C4-2B (cell line): ENCODE measurements at regions not wholly inside any gene's neighbourhood (a gene's known extent, or its start where the extent isn't known, plus 50 kb on each side); places are given as distances from the start of the nearest gene placed in this dataset.
"Not testable (repeated sequence)": the region's sequence is repeated elsewhere in the genome, so short reads cannot be mapped to it uniquely, and the experiment has no call there.

Experiments used
- H3K27ac ChIP-seq: fragments of 450-650 bp; 2 replicates; pipeline ENCODE4 v1.5.1; 2017
- ZFX ChIP-seq: fragments of 450-650 bp; IDR thresholded peaks from 2 replicates; pipeline ENCODE4 v1.6.1; 2017
- TF ChIP-seq, protein P1 (sequence below): fragments of 450-650 bp; conservative IDR thresholded peaks from 2 replicates; pipeline ENCODE4 v1.5.1; 2017; ENCODE audit warnings: mild to moderate bottlenecking

DNA sequence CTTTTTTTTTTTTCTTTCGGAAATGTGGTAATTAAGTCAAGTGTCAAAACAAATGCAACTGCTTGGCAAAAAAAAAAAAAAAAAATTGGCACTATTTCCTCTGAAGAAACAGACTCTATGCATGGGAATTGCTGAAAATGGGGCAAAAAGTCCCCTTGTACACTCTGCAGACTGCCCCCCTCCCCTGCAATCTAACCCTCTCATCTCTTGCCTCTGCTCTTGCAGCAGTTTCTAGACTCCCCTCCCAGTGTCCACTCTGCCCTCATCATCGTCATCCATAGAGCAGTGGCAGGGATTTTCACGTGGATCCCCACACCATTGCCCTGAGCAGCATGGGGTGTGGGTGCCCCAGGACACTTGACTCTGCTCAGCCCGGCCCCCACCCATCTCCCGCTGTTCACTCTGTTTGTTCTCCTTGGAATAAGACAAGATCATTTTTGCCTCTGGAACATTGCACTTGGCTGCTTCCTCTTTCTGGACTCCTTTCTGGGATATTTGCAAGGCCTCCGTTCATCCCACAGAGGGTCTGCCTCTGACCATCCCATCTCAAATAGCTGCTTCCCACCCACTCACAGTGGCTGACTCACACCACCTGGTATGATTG is 213.9 kb downstream of the ACKR3 start:
- no peak for TF ChIP-seq ZFX
- TF ChIP-seq, protein P1, sequence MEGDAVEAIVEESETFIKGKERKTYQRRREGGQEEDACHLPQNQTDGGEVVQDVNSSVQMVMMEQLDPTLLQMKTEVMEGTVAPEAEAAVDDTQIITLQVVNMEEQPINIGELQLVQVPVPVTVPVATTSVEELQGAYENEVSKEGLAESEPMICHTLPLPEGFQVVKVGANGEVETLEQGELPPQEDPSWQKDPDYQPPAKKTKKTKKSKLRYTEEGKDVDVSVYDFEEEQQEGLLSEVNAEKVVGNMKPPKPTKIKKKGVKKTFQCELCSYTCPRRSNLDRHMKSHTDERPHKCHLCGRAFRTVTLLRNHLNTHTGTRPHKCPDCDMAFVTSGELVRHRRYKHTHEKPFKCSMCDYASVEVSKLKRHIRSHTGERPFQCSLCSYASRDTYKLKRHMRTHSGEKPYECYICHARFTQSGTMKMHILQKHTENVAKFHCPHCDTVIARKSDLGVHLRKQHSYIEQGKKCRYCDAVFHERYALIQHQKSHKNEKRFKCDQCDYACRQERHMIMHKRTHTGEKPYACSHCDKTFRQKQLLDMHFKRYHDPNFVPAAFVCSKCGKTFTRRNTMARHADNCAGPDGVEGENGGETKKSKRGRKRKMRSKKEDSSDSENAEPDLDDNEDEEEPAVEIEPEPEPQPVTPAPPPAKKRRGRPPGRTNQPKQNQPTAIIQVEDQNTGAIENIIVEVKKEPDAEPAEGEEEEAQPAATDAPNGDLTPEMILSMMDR, result no peak
- no peak overlapping the region for H3K27ac ChIP-seq

DNA sequence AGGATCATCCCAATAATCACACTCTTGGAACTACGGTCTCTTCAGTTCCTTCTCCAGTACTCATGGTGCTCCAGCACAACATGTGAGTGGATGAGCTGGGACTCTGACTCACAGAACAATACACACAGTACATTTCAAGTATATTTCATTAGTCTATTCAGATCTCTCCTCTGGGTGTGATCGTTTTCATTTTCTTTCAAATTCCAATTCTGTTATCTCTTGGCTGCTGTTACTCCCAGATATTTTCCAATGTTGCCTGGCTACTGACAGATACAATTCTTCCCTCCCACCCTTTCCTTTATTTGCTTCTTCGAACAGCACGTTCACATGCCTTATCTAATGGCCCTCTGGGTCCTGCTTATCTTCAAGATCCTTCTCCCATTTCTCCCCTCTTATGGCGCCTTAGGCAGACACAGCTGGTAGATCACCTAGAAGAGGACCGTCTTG is 216.0 kb downstream of the ACKR3 start:
- H3K27ac ChIP-seq, result no peak overlapping the region
- TF ChIP-seq, protein P1, result no peak
- TF ChIP-seq ZFX, result no peak

DNA sequence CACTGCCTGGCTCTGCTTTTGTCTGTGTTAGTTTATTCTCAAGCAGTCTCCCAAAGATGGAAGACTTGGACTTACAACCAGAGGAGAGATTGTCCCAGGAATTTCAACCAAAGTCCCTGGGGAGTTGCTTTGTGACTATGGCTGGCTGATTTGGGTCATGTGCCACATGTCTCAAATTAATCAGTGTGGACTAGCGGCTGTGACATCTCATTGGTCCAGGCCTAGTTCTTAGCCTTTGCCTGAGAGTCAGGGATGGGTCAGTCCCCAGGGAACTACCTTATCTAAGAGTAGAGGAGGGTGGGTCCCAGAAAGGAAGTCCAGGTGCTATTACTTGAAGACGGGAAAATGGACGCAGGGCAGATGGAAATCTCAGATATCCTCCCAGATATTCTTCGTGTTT is 217.1 kb downstream of the ACKR3 start:
- TF ChIP-seq, protein P1, result no peak
- no peak for TF ChIP-seq ZFX
- no peak overlapping the region for H3K27ac ChIP-seq

DNA sequence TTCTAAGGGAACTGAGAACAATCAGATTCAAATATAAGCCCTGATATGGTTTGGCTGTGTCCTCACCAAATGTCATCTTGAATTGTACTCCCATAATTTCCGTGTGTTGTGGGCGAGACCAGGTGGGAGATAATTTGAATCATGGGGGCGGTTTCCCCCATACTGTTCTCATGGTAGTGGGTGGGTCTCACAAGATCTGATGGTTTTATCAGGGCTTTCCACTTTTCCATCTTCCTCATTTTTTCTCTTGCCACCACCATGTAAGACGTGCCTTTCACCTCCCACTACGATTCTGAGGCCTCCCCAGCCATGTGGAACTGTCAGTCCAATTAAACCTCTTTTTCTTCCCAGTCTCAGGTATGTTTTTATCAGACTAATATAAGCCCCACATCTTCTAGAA is 217.8 kb downstream of the ACKR3 start:
- H3K27ac ChIP-seq, result not testable (repeated sequence)

DNA sequence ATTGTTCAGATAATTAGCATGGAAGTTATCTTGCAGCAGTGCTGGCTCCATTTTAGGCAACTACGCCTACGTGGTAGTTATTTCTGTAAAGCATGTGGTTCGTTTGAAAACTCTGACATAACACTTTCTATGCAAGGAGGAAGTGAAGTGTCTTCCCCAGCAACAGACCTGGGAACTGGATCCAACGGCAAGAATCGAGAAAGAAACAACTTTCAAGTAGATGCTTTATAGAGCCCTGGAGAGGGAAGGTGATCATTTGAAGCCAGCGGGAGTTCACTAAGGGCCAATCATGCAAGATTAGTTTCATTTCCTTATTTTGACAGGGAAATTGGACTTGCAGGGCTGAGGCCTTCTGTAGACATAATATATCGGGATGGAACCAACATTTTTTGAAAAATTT is 218.3 kb downstream of the ACKR3 start:
- no peak overlapping the region for H3K27ac ChIP-seq
- no peak for TF ChIP-seq ZFX
- TF ChIP-seq, protein P1, result no peak

DNA sequence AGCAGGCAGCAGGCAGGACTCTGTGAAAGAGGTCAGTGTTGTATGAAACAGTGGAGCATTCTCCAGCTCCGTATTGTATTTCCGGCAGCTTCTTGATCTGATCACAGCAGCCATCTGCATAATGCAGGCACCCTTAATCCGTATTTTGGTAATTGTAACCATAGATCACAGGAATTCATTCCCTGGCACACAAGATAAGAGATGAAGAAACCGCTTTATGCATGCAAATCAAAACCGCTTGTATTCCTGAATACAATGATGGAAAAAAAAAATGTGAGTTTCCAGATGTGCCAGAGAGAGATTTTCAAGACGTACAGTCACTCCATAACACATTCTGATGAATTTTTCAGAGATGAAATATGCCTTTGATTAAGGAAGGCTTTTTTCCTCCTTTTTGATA is 221.3 kb downstream of the ACKR3 start:
- TF ChIP-seq, protein P1, result no peak
- TF ChIP-seq ZFX, result no peak
- H3K27ac ChIP-seq, result no peak overlapping the region

DNA sequence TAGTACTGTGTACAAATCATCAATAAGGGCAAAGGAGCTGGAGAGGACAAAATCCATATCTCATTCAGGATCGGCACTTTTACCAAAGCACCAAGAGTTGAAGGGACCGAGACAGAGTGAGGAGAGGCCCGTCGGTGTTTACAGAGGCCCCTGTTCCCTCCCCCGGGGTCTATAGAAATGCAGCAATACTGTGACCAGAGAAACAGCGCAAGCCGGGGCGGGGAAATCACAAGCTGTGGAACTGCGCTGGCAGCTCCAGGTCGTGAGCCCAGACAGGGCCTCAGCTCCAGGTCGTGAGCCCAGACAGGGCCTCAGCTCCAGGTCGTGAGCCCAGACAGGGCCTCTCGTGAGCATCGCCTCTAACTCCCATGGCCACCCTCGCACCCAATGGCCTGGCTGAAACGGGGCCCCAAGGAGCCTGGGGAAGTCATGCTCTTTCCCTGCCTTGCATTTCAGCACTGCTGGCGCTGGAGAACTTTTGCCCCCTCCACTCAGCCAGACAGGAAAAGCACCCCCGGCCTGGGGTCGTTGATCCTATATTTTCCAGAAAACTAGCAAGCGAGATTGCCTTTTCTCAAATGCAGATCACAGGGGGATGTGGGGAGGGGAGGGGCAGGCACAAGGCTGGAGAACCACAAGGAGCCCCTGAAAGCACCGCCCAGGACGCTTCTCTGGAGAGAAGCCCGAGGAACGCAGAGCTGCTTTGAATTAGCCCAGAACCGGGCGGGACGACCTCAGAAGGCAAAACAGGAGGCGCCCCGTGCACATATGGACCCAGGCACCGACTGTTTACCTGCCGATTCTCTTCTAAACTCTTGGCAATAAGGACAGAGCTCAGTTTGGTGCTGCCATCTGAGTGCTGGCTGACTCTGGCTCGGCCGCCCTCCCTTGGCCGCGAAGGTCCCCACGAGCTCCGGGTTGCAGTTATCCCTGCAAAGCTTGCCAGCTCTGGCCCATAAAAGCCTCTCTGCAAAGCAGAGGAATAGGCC is 223.7 kb downstream of the ACKR3 start:
- TF ChIP-seq, protein P1, result no peak
- no peak for TF ChIP-seq ZFX
- no peak overlapping the region for H3K27ac ChIP-seq
